Tibial artery (tissue), 4 donors: ENCODE measurements at regions not wholly inside any gene's neighbourhood (a gene's known extent, or its start where the extent isn't known, plus 50 kb on each side); places are given as distances from the start of the nearest gene placed in this dataset.

Experiments
- DNase-seq, 2 donors: peaks; one replicate each; pipeline ENCODE4 v3.0.0-alpha.2; 2019
- H3K27ac ChIP-seq, 2 donors: fragments of 200-600 bp; sonication (generic) in 1 of 2; 1 replicate in 1 of 2; 2 replicates in 1 of 2; pipeline ENCODE4 v1.5.1; 2018 to 2019; ENCODE audit warnings: mild to moderate bottlenecking in 1 of 2
- H3K27me3 ChIP-seq, 2 donors: fragments of 200-600 bp; sonication (generic) in 1 of 2; one replicate each; pipeline versions ENCODE4 v1.5.1 to v1.6.0; 2016 to 2019
- H3K36me3 ChIP-seq, 3 donors: fragments of 200-600 bp; sonication (generic) in 2 of 3; one replicate each; pipeline ENCODE4 v1.5.1; 2016 to 2019; ENCODE audit warnings: mild to moderate bottlenecking in 2 of 3
- H3K4me1 ChIP-seq, 4 donors: fragments of 200-600 bp; sonication (generic) in 2 of 4; 1 replicate in 3 of 4; 2 replicates in 1 of 4; pipeline ENCODE4 v1.5.1; 2016 to 2019
- H3K4me3 ChIP-seq, 2 donors: fragments of 200-600 bp; sonication (generic) in 1 of 2; 1 replicate in 1 of 2; 2 replicates in 1 of 2; pipeline ENCODE4 v1.5.1; 2018 to 2019; ENCODE audit warnings: mild to moderate bottlenecking in 2 of 2
- H3K9me3 ChIP-seq, 3 donors: fragments of 200-600 bp; sonication (generic) in 1 of 3; one replicate each; pipeline ENCODE4 v1.5.1; 2016 to 2019
- intact Hi-C: fragments of 100-400 bp; cut with DNase I; formaldehyde crosslinking; loops from one replicate; pipeline ENCODE4 v1.15.0; 2023; ENCODE audit warnings: low total_unique reads
- TF ChIP-seq, protein P1 (sequence below), 2 experiments: fragments of 200-600 bp in 1 of 2; fragments of 450-650 bp in 1 of 2; IDR thresholded peaks; one replicate each; pipeline ENCODE4 v1.5.1; 2017 to 2019; ENCODE audit warnings: antibody characterized with exemption in 2 of 2, mild to moderate bottlenecking in 1 of 2, moderate library complexity in 1 of 2

- DNase-seq: no peak
- H3K9me3 ChIP-seq: no peaks in the 10 kb centered on the region
- intact Hi-C loops: no loop called here
- TF ChIP-seq, protein P1, sequence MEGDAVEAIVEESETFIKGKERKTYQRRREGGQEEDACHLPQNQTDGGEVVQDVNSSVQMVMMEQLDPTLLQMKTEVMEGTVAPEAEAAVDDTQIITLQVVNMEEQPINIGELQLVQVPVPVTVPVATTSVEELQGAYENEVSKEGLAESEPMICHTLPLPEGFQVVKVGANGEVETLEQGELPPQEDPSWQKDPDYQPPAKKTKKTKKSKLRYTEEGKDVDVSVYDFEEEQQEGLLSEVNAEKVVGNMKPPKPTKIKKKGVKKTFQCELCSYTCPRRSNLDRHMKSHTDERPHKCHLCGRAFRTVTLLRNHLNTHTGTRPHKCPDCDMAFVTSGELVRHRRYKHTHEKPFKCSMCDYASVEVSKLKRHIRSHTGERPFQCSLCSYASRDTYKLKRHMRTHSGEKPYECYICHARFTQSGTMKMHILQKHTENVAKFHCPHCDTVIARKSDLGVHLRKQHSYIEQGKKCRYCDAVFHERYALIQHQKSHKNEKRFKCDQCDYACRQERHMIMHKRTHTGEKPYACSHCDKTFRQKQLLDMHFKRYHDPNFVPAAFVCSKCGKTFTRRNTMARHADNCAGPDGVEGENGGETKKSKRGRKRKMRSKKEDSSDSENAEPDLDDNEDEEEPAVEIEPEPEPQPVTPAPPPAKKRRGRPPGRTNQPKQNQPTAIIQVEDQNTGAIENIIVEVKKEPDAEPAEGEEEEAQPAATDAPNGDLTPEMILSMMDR (IDR thresholded peaks at IDR 0.05): no peak
- H3K27ac ChIP-seq: no peak overlapping the region
- H3K4me3 ChIP-seq: no peak overlapping the region
- no peaks in the 10 kb centered on the region for H3K36me3 ChIP-seq
- no peaks in the 10 kb centered on the region for H3K4me1 ChIP-seq
- no peaks in the 10 kb centered on the region for H3K27me3 ChIP-seq
Observed at GRCh38 chr13:22176968-22177520, 506.2 kb downstream of the FGF9 start.

- no peaks in the 10 kb centered on the region for H3K9me3 ChIP-seq
- TF ChIP-seq, protein P1 (IDR thresholded peaks at IDR 0.05): no peak
- no peaks in the 10 kb centered on the region for H3K27me3 ChIP-seq
- H3K27ac ChIP-seq: no peak overlapping the region
- H3K4me3 ChIP-seq: no peak overlapping the region
- intact Hi-C loops: no loop called here
- H3K36me3 ChIP-seq: no peaks in the 10 kb centered on the region
- no peaks in the 10 kb centered on the region for H3K4me1 ChIP-seq
- no peak for DNase-seq
Observed at GRCh38 chr13:22178878-22179277, 508.0 kb downstream of the FGF9 start.

GRCh38 chr13:22187329-22187728 is 516.5 kb downstream of the FGF9 start:
- Histone ChIP-seq H3K27ac (no peak overlapping the region), H3K36me3 (no peaks in the 10 kb centered on the region), H3K27me3 (no peaks in the 10 kb centered on the region), H3K4me1 (no peaks in the 10 kb centered on the region), H3K4me3 (no peak overlapping the region), H3K9me3 (no peaks in the 10 kb centered on the region)
- DNase-seq: no peak
- TF ChIP-seq, protein P1 (IDR thresholded peaks at IDR 0.05): no peak
- intact Hi-C loops: no loop called here

GRCh38 chr13:22189176-22190048 is 518.5 kb downstream of the FGF9 start:
- H3K4me3 ChIP-seq: no peak overlapping the region
- H3K27me3 ChIP-seq: no peaks in the 10 kb centered on the region
- no peak overlapping the region for H3K27ac ChIP-seq
- TF ChIP-seq, protein P1 (IDR thresholded peaks at IDR 0.05): no peak
- no peak for DNase-seq
- intact Hi-C loops: no loop called here
- no peaks in the 10 kb centered on the region for H3K36me3 ChIP-seq
- H3K4me1 ChIP-seq: no peaks in the 10 kb centered on the region
- H3K9me3 ChIP-seq: no peaks in the 10 kb centered on the region

GRCh38 chr13:22193070-22193469 is 522.2 kb downstream of the FGF9 start:
- TF ChIP-seq, protein P1 (IDR thresholded peaks at IDR 0.05): no peak
- H3K36me3 ChIP-seq: no peaks in the 10 kb centered on the region
- intact Hi-C loops: no loop called here
- H3K27me3 ChIP-seq: no peaks in the 10 kb centered on the region
- no peaks in the 10 kb centered on the region for H3K9me3 ChIP-seq
- no peak for DNase-seq
- H3K27ac ChIP-seq: no peak overlapping the region
- H3K4me1 ChIP-seq: peaks cover 0 to 5% (median 1%) of the 10 kb centered on the region in 4 donors
- H3K4me3 ChIP-seq: no peak overlapping the region
